ENCODE measurements at regions not wholly inside any gene's neighbourhood (a gene's known extent, or its start where the extent isn't known, plus 50 kb on each side); places are given as distances from the start of the nearest gene placed in this dataset.

DNA sequence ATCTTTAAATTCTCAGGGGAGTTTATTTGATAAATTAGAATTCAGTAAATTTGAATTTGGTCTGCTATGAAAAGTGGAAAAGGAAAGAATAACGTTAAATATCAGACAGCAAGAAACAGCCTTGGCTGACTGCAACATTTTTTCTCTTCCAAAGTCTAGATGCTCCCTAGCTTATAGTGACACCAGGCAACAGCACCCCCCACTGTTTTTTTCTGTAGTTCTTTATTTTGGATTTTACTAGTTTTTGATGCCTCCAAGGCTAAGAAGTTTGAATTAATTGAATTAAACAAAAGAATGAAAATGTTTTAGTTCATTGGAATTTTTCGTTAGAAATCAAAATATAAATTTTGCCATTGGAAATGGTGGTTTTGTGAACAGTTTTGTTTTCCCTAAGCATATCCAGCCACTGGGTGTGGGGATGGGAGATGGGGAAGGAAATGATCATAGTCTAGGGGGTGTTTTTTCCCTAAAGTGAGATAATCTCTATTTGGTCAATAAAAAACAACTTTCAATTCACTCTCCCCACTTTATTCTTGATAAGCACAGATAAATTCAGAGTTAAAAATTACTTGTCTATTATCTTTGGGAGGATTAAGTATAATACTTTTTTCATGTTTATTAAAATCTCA lies 199.3 kb upstream of the CD180 start (continued):
- TF ChIP-seq, protein P1, sequence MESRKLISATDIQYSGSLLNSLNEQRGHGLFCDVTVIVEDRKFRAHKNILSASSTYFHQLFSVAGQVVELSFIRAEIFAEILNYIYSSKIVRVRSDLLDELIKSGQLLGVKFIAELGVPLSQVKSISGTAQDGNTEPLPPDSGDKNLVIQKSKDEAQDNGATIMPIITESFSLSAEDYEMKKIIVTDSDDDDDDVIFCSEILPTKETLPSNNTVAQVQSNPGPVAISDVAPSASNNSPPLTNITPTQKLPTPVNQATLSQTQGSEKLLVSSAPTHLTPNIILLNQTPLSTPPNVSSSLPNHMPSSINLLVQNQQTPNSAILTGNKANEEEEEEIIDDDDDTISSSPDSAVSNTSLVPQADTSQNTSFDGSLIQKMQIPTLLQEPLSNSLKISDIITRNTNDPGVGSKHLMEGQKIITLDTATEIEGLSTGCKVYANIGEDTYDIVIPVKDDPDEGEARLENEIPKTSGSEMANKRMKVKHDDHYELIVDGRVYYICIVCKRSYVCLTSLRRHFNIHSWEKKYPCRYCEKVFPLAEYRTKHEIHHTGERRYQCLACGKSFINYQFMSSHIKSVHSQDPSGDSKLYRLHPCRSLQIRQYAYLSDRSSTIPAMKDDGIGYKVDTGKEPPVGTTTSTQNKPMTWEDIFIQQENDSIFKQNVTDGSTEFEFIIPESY (IDR thresholded peaks at IDR 0.05), result no peak
- TF ChIP-seq YY1 (IDR thresholded peaks at IDR 0.05) (no peak), JUND (IDR thresholded peaks at IDR 0.05) (no peak)
- TF ChIP-seq, protein P2, sequence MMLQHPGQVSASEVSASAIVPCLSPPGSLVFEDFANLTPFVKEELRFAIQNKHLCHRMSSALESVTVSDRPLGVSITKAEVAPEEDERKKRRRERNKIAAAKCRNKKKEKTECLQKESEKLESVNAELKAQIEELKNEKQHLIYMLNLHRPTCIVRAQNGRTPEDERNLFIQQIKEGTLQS (IDR thresholded peaks at IDR 0.05), result no peak

DNA sequence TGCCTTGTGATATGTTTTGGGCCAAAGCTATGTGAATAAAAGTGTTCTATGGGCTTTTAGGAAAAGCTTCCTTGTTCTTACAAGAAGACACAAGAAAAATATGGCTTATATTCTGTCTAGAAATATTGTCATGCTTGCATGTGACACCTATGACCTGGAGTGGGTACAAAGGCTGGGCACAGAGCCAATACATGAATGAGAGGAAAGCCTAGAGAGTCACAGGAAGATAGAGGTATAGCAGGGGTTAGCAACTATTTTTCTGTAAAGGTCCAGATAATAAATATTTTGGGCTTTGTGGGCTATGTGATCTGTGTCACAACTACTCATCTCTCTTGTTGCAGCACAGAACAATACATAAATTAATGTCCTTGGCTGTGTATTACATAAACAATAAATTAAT lies 196.6 kb upstream of the CD180 start:
- no peak for TF ChIP-seq SP1 (IDR thresholded peaks at IDR 0.05)
- no peak for TF ChIP-seq HNF4A (conservative IDR thresholded peaks at IDR 0.05)
- TF ChIP-seq HNF4G (IDR thresholded peaks at IDR 0.05), result no peak
- no peak for TF ChIP-seq NR2F2 (IDR thresholded peaks at IDR 0.05)
- no peak for TF ChIP-seq RAD21 (IDR thresholded peaks at IDR 0.05)
- TF ChIP-seq, protein P3, sequence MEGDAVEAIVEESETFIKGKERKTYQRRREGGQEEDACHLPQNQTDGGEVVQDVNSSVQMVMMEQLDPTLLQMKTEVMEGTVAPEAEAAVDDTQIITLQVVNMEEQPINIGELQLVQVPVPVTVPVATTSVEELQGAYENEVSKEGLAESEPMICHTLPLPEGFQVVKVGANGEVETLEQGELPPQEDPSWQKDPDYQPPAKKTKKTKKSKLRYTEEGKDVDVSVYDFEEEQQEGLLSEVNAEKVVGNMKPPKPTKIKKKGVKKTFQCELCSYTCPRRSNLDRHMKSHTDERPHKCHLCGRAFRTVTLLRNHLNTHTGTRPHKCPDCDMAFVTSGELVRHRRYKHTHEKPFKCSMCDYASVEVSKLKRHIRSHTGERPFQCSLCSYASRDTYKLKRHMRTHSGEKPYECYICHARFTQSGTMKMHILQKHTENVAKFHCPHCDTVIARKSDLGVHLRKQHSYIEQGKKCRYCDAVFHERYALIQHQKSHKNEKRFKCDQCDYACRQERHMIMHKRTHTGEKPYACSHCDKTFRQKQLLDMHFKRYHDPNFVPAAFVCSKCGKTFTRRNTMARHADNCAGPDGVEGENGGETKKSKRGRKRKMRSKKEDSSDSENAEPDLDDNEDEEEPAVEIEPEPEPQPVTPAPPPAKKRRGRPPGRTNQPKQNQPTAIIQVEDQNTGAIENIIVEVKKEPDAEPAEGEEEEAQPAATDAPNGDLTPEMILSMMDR (IDR thresholded peaks at IDR 0.05; ENCODE audit: low read depth, low read length, missing input control), result no peak
- H3K27ac ChIP-seq (ENCODE audit: low read depth in 1 of 2, low read length in 2 of 2), result no peak overlapping the region
- no peaks in the 10 kb centered on the region for H3K9me3 ChIP-seq (ENCODE audit: control insufficient read depth in 4 of 4, low read length in 3 of 4)
- H3K27me3 ChIP-seq (ENCODE audit: control insufficient read depth in 4 of 4, insufficient read depth in 4 of 4, low read length in 3 of 4), result no peaks in the 10 kb centered on the region
- no peaks in the 10 kb centered on the region for H3K4me1 ChIP-seq (ENCODE audit: control insufficient read depth in 4 of 4, insufficient read depth in 4 of 4, low read length in 3 of 4)
- H3K9ac ChIP-seq (ENCODE audit: low read depth in 1 of 2, low read length in 2 of 2), result no peak overlapping the region
- DNase-seq (ENCODE audit: low spot score), result no peak
- H3K4me3 ChIP-seq (ENCODE audit: low read depth in 1 of 3, low read length in 3 of 3), result no peak overlapping the region
- no peaks in the 10 kb centered on the region for H3K36me3 ChIP-seq (ENCODE audit: control insufficient read depth in 4 of 4, insufficient read depth in 3 of 4, low read depth in 1 of 4, low read length in 3 of 4)

DNA sequence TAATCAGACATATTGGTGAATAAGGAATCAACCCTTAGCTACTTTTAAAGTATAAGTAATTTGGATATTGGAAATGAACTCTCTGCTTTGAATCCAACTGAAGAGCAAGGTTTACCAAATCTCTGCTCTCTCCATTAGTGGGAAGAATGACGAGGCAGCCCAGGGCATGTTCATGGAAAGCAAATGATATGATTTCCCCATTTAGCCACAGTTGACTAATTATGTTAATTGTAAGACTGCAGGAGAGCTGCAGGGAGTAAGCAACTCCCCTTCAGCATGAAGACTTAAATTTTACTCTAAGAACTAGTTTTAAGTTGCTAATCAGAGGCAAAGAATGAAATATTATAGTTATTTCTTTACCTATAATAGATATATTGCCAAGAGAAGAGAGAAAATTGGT lies 194.3 kb upstream of the CD180 start:
- Histone ChIP-seq H3K9me3 (ENCODE audit: control insufficient read depth in 4 of 4, low read length in 3 of 4) (no peaks in the 10 kb centered on the region), H3K27ac (ENCODE audit: low read depth in 1 of 2, low read length in 2 of 2) (no peak overlapping the region), H3K27me3 (ENCODE audit: control insufficient read depth in 4 of 4, insufficient read depth in 4 of 4, low read length in 3 of 4) (no peaks in the 10 kb centered on the region), H3K36me3 (ENCODE audit: control insufficient read depth in 4 of 4, insufficient read depth in 3 of 4, low read depth in 1 of 4, low read length in 3 of 4) (no peaks in the 10 kb centered on the region), H3K4me1 (ENCODE audit: control insufficient read depth in 4 of 4, insufficient read depth in 4 of 4, low read length in 3 of 4) (no peaks in the 10 kb centered on the region), H3K9ac (ENCODE audit: low read depth in 1 of 2, low read length in 2 of 2) (no peak overlapping the region), H3K4me3 (ENCODE audit: low read depth in 1 of 3, low read length in 3 of 3) (no peak overlapping the region)
- DNase-seq (ENCODE audit: low spot score), result no peak
- 88% methylated on average over 1 of the region's 1 CpG for WGBS
- TF ChIP-seq, protein P3 (IDR thresholded peaks at IDR 0.05; ENCODE audit: low read depth, low read length, missing input control), result no peak
- TF ChIP-seq, protein P4, sequence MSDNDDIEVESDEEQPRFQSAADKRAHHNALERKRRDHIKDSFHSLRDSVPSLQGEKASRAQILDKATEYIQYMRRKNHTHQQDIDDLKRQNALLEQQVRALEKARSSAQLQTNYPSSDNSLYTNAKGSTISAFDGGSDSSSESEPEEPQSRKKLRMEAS (IDR thresholded peaks at IDR 0.05), result no peak
- TF ChIP-seq SP1 (IDR thresholded peaks at IDR 0.05) (no peak), YY1 (IDR thresholded peaks at IDR 0.05) (no peak), TAF1 (conservative IDR thresholded peaks at IDR 0.05) (no peak), EGR1 (IDR thresholded peaks at IDR 0.05; ENCODE audit: low read depth in 2 of 2) (no peak), RAD21 (IDR thresholded peaks at IDR 0.05) (no peak), JUND (IDR thresholded peaks at IDR 0.05) (no peak), HNF4G (IDR thresholded peaks at IDR 0.05) (no peak), FOXA1 (IDR thresholded peaks at IDR 0.05) (no peak), FOXA2 (IDR thresholded peaks at IDR 0.05) (no peak), NR2F2 (IDR thresholded peaks at IDR 0.05) (no peak), HNF4A (conservative IDR thresholded peaks at IDR 0.05) (no peak), GABPA (IDR thresholded peaks at IDR 0.05 in 1 of 2, conservative IDR thresholded peaks at IDR 0.05 in 1 of 2) (no peak)
- TF ChIP-seq, protein P2 (IDR thresholded peaks at IDR 0.05), result no peak
- TF ChIP-seq, protein P1 (IDR thresholded peaks at IDR 0.05), result no peak
- TF ChIP-seq, protein P5, sequence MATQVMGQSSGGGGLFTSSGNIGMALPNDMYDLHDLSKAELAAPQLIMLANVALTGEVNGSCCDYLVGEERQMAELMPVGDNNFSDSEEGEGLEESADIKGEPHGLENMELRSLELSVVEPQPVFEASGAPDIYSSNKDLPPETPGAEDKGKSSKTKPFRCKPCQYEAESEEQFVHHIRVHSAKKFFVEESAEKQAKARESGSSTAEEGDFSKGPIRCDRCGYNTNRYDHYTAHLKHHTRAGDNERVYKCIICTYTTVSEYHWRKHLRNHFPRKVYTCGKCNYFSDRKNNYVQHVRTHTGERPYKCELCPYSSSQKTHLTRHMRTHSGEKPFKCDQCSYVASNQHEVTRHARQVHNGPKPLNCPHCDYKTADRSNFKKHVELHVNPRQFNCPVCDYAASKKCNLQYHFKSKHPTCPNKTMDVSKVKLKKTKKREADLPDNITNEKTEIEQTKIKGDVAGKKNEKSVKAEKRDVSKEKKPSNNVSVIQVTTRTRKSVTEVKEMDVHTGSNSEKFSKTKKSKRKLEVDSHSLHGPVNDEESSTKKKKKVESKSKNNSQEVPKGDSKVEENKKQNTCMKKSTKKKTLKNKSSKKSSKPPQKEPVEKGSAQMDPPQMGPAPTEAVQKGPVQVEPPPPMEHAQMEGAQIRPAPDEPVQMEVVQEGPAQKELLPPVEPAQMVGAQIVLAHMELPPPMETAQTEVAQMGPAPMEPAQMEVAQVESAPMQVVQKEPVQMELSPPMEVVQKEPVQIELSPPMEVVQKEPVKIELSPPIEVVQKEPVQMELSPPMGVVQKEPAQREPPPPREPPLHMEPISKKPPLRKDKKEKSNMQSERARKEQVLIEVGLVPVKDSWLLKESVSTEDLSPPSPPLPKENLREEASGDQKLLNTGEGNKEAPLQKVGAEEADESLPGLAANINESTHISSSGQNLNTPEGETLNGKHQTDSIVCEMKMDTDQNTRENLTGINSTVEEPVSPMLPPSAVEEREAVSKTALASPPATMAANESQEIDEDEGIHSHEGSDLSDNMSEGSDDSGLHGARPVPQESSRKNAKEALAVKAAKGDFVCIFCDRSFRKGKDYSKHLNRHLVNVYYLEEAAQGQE (IDR thresholded peaks at IDR 0.05), result no peak

Measured in liver (tissue), 8 donors.